ACC112 (cell line): ENCODE measurements at regions not wholly inside any gene's neighbourhood (a gene's known extent, or its start where the extent isn't known, plus 50 kb on each side); places are given as distances from the start of the nearest gene placed in this dataset.

Experiments used
- H2AFZ ChIP-seq: fragments of 200-600 bp; sonication (generic); one replicate; pipeline ENCODE4 v1.6.0; 2017; ENCODE audit warnings: antibody characterized with exemption, low read length; ENCODE audit not compliant: unreplicated experiment
- H3K27ac ChIP-seq: fragments of 200-600 bp; sonication (generic); 2 replicates; pipeline ENCODE4 v1.5.1; 2014; ENCODE audit warnings: low read depth, mild to moderate bottlenecking, antibody characterized with exemption, low read length, moderate library complexity
- H3K27me3 ChIP-seq: fragments of 200-600 bp; sonication (generic); 2 replicates; pipeline ENCODE4 v1.6.1; 2014; ENCODE audit warnings: mild to moderate bottlenecking, antibody characterized with exemption, low read length, moderate library complexity, mixed read lengths; ENCODE audit not compliant: insufficient read depth
- H3K36me3 ChIP-seq: fragments of 200-600 bp; sonication (generic); 2 replicates; pipeline ENCODE4 v1.6.1; 2016; ENCODE audit warnings: mild to moderate bottlenecking, antibody characterized with exemption, low read length, moderate library complexity, mixed read lengths; ENCODE audit not compliant: insufficient read depth
- H3K4me1 ChIP-seq: fragments of 200-600 bp; sonication (generic); one replicate; pipeline ENCODE4 v1.6.1; 2016; ENCODE audit warnings: low read length, mixed read lengths; ENCODE audit not compliant: insufficient read depth, unreplicated experiment, control insufficient read depth
- H3K4me3 ChIP-seq: fragments of 200-600 bp; sonication (generic); 2 replicates; pipeline ENCODE4 v1.5.1; 2014; ENCODE audit warnings: mild to moderate bottlenecking, low read depth, low read length
- H3K79me2 ChIP-seq: fragments of 200-600 bp; sonication (generic); one replicate; pipeline ENCODE4 v1.6.0; 2016; ENCODE audit warnings: low read length; ENCODE audit not compliant: control insufficient read depth, unreplicated experiment, insufficient read depth

DNA sequence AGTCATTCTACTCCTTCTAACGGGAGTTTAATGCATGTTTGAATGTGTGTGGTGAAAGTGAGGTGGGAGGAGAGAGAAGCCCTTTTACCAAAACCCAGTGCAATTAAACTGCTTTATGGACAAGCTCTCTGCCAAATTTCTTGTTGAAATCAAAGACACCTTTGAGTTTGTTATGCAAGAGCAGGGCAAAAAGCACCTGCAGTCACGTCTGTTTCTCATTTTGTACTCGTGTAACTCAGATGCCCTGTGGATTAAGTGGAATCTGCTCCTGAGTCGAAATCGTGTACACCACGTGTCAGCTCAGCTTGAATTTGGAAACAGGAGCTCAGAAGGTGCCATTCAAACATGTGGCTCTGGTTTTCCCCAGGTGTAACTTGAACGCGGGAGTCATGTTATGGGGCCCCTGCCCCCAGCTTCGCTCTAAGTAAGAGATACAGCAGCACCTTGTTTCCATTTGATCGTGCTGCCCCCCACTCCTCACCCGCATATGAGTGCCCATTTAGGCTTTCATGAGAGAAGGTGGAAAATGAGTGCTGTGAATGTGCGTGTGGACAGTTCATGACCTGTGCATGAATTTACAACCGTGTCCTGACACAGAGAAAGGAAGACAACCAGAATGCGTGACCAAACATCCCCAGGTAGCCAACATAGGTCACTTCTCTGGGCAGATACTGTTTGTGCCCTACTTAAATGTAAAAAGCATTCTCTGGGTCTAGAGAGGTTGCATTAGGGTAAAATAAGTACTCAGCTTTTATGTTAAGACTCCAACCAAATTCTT lies 347.0 kb upstream of the SLC30A5 start:
- Histone ChIP-seq H3K4me1 (no peaks in the 10 kb centered on the region), H3K27me3 (no peaks in the 10 kb centered on the region), H2AFZ (no peak overlapping the region), H3K27ac (no peak overlapping the region), H3K79me2 (no peaks in the 10 kb centered on the region), H3K36me3 (no peaks in the 10 kb centered on the region), H3K4me3 (no peak overlapping the region)

DNA sequence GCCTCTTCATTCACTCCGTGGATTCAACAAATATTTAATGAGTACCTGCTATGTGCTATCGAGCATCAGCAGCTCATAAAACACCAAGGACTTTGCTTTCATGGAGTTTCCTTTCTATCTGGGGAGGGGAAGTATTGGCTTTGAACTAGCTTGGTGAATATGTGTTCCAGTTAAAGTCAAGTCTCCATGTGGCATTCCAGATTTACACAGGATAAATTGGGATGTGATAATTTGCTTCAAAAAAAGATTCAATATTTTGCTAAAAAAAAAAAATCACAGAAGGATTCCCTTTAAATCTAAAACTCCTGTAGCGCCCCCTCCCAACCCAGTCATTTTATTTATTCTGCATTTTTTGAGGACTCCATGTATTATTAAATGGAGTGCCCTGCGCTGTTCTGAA lies 346.3 kb upstream of the SLC30A5 start:
- Histone ChIP-seq H3K27ac (no peak overlapping the region), H3K4me1 (no peaks in the 10 kb centered on the region), H3K79me2 (no peaks in the 10 kb centered on the region), H3K4me3 (no peak overlapping the region), H2AFZ (no peak overlapping the region), H3K27me3 (no peaks in the 10 kb centered on the region), H3K36me3 (no peaks in the 10 kb centered on the region)

GRCh38 chr5:68748101-68748500 lies 345.7 kb upstream of the SLC30A5 start:
- Histone ChIP-seq H3K36me3 (no peaks in the 10 kb centered on the region), H3K4me3 (no peak overlapping the region), H2AFZ (no peak overlapping the region), H3K79me2 (no peaks in the 10 kb centered on the region), H3K27ac (no peak overlapping the region), H3K4me1 (no peaks in the 10 kb centered on the region), H3K27me3 (no peaks in the 10 kb centered on the region)

GRCh38 chr5:68749077-68749476 lies 344.7 kb upstream of the SLC30A5 start:
- Histone ChIP-seq H2AFZ (no peak overlapping the region), H3K27ac (no peak overlapping the region), H3K79me2 (no peaks in the 10 kb centered on the region), H3K4me1 (no peaks in the 10 kb centered on the region), H3K36me3 (no peaks in the 10 kb centered on the region), H3K27me3 (no peaks in the 10 kb centered on the region), H3K4me3 (no peak overlapping the region)

DNA sequence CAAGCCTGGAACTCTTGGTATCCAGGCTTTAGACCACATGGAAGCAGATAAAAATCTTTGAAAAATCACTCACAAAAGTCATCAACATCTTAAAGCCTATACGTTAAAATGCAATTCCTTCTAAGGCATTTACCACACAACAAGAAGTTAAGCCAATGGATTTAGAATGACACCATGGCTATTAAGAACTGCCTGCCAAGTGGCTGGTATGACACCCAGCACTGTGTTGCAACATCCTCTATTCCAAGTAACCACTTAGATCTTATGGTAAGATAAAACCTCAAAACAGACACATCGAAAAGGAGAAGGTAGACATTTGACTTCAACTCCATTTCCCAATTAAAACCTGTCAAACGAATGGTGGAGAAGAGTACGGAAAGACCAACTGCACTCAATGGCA lies 344.2 kb upstream of the SLC30A5 start:
- Histone ChIP-seq H2AFZ (no peak overlapping the region), H3K27ac (no peak overlapping the region), H3K36me3 (no peaks in the 10 kb centered on the region), H3K4me1 (no peaks in the 10 kb centered on the region), H3K27me3 (peaks cover 5% of the 10 kb centered on the region; the same call in 1 of the 2 replicates), H3K79me2 (no peaks in the 10 kb centered on the region), H3K4me3 (no peak overlapping the region)

DNA sequence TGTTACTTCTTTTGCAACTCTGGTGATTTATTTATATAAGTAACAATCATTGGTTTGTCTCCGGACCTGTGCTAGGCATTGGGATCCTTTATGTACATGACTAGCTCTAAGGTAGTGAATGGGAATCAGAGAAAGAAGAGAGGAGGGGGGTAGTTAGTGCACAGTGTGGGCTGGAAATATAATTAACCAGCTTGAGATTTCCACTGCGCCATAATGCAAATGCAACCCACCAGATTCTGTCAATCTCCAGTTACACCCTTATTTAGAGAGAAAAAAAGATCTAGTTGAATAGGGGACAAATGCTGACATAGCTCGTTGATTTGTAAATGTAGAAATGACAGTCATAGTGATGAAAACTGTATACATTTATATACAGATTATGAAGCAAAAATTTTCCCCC lies 342.2 kb upstream of the SLC30A5 start:
- H3K79me2 ChIP-seq, result no peaks in the 10 kb centered on the region
- H3K27me3 ChIP-seq, result peaks cover 23% of the 10 kb centered on the region; the same call in 1 of the 2 replicates
- H3K4me1 ChIP-seq, result no peaks in the 10 kb centered on the region
- no peaks in the 10 kb centered on the region for H3K36me3 ChIP-seq
- no peak overlapping the region for H3K4me3 ChIP-seq
- no peak overlapping the region for H3K27ac ChIP-seq
- no peak overlapping the region for H2AFZ ChIP-seq

DNA sequence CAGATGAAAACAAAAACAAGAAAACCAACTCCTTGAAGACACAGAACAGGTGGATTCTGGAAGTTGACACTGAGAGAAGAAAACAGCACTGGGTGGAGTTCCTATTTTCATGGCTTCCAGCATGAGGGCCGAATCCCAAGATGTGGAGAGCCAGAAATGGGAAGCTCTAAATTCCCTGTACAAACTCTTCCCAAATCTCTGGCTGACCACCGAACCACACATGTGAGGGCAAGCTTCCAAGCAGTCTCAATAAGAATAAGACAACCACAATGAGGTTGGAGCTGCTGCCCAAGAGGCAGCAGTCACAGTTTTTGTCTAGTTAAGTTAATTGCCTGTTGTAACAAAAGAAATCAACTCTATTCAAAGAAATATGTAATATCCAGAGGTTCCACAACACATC lies 339.3 kb upstream of the SLC30A5 start:
- Histone ChIP-seq H3K27ac (no peak overlapping the region), H3K79me2 (no peaks in the 10 kb centered on the region), H3K4me3 (no peak overlapping the region), H3K4me1 (no peaks in the 10 kb centered on the region), H2AFZ (no peak overlapping the region), H3K36me3 (no peaks in the 10 kb centered on the region), H3K27me3 (peaks cover 27% of the 10 kb centered on the region; the same call in 1 of the 2 replicates)

DNA sequence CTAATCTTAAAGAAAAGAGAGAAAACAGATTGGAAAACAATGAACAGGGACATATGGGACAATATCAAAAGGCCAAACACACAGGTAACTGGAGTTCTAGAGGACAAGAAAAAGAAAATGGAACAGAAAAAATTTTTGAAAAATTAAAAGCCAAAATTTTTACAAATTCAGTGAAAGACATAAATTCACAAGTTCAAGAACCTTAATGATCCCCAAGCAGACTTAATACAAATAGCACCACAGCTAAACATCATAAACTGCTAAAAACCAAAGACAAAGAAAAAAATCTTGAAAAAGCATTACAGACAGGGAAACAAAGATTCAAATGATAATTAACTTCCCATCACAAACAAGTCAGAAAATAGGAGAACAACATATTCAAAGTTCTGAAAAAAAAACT lies 338.5 kb upstream of the SLC30A5 start:
- Histone ChIP-seq H3K36me3 (no peaks in the 10 kb centered on the region), H2AFZ (no peak overlapping the region), H3K27ac (no peak overlapping the region), H3K4me3 (no peak overlapping the region), H3K79me2 (no peaks in the 10 kb centered on the region), H3K4me1 (no peaks in the 10 kb centered on the region), H3K27me3 (peaks cover 35% of the 10 kb centered on the region; the same call in 1 of the 2 replicates)

GRCh38 chr5:68757006-68757405 lies 336.8 kb upstream of the SLC30A5 start:
- H3K27me3 ChIP-seq, result peaks cover 38% of the 10 kb centered on the region; the same call in 1 of the 2 replicates
- H2AFZ ChIP-seq, result no peak overlapping the region
- H3K4me3 ChIP-seq, result no peak overlapping the region
- no peaks in the 10 kb centered on the region for H3K79me2 ChIP-seq
- no peaks in the 10 kb centered on the region for H3K36me3 ChIP-seq
- no peak overlapping the region for H3K27ac ChIP-seq
- no peaks in the 10 kb centered on the region for H3K4me1 ChIP-seq

- Histone ChIP-seq H3K4me1 (no peaks in the 10 kb centered on the region), H3K36me3 (no peaks in the 10 kb centered on the region), H3K79me2 (no peaks in the 10 kb centered on the region), H3K4me3 (no peak overlapping the region), H3K27ac (no peak overlapping the region), H3K27me3 (peaks cover 42% of the 10 kb centered on the region), H2AFZ (no peak overlapping the region)
Observed at GRCh38 chr5:68757626-68758212, 336.1 kb upstream of the SLC30A5 start.

DNA sequence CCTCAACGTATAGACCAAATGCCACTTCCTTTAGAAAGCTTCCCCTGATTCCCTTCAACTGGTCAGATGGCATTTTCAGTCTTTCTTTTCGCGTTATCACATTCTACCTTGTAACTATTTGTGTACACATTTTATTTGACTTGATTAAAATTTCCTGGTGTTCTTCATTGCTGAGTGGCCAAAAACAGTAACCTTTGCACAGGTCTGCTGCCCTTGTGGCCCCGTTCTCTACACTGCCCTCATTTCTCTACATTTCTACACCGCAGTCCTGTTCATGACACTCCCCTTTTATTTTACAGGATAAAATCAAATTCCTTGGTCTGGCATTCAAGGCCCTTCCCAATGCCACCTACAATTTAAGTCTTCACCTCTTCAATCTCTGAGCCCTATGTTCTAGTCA lies 334.2 kb upstream of the SLC30A5 start:
- Histone ChIP-seq H3K79me2 (no peaks in the 10 kb centered on the region), H3K4me1 (no peaks in the 10 kb centered on the region), H2AFZ (no peak overlapping the region), H3K27ac (no peak overlapping the region), H3K4me3 (no peak overlapping the region), H3K27me3 (peaks cover 48% of the 10 kb centered on the region), H3K36me3 (no peaks in the 10 kb centered on the region)
